AG04450 (cell line): ENCODE measurements at regions not wholly inside any gene's neighbourhood (a gene's known extent, or its start where the extent isn't known, plus 50 kb on each side); places are given as distances from the start of the nearest gene placed in this dataset.

Experiments
- CTCF ChIA-PET: fragments of 300-600, 350-600 bp; formaldehyde crosslinking; extraction: SDS; loops from one replicate; lab custom pipeline; 2022; ENCODE audit warnings: antibody characterized with exemption, inconsistent platforms; lab: Charles Lee
- POLR2A ChIA-PET: fragments of 350-600 bp; formaldehyde crosslinking; extraction: SDS; loops from one replicate; lab custom pipeline; 2021; ENCODE audit warnings: antibody characterized with exemption, inconsistent platforms; lab: Yijun Ruan, JAX
- DNase-seq: peaks from one replicate; pipeline ENCODE4 v3.0.0-alpha.2; 2011; ENCODE audit warnings: low read depth, low spot score
- H3K27ac ChIP-seq: one replicate; pipeline ENCODE4 v1.5.1; 2012; ENCODE audit warnings: low read depth, low read length, control low read depth
- H3K27me3 ChIP-seq: one replicate; pipeline ENCODE4 v1.6.0; 2012; ENCODE audit warnings: low read length; ENCODE audit not compliant: control insufficient read depth, insufficient read depth
- H3K4me3 ChIP-seq: 2 replicates; pipeline ENCODE4 v1.5.1; 2011; ENCODE audit warnings: mild to moderate bottlenecking, low read depth, low read length, control low read depth
- H3K9me3 ChIP-seq: 2 replicates; pipeline ENCODE4 v1.5.1; 2012; ENCODE audit warnings: low read length; ENCODE audit not compliant: control insufficient read depth, insufficient read depth
- CTCF ChIP-seq: IDR thresholded peaks from 2 replicates; pipeline ENCODE4 v1.5.1; 2011; ENCODE audit warnings: low read depth, low read length, control low read depth, inconsistent platforms

GRCh38 chr11:27909386-27909785 lies 198.6 kb downstream of the KIF18A start:
- CTCF ChIA-PET, result no interaction called here
- DNase-seq, result no peak
- 0 out of 2 replicates have a peak, but pooled peaks have one; percentile 10 for TF ChIP-seq CTCF
- H3K9me3 ChIP-seq, result no peaks in the 10 kb centered on the region
- no peak overlapping the region for H3K27ac ChIP-seq
- POLR2A ChIA-PET, result no interaction called here
- no peak overlapping the region for H3K4me3 ChIP-seq
- H3K27me3 ChIP-seq, result no peaks in the 10 kb centered on the region

- no peak for TF ChIP-seq CTCF
- ChIA-PET CTCF (no interaction called here), POLR2A (no interaction called here)
- Histone ChIP-seq H3K27ac (no peak overlapping the region), H3K4me3 (no peak overlapping the region), H3K27me3 (no peaks in the 10 kb centered on the region), H3K9me3 (no peaks in the 10 kb centered on the region)
- no peak for DNase-seq
These were observed 199.3 kb downstream of the KIF18A start for GRCh38 chr11:27908621-27909020.

DNA sequence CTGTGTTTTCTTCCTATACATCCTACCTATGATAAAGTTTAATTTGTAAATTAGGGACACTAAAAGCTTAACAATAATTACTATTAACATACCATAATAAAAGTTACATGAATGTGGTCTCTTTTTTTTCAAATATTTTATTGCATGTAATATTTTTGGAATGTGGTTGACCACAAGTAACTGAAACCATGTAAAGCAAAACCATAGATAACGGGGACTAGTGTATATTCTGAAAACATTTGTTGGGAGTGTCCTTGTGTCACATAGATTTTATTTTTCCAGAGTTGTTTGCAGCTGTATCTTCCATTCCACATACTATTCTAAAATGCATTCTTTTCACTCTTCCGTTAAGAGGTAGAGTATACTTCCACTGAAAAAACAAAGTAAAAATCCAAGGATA lies 200.4 kb downstream of the KIF18A start:
- H3K27ac ChIP-seq, result no peak overlapping the region
- no peak overlapping the region for H3K4me3 ChIP-seq
- no peaks in the 10 kb centered on the region for H3K9me3 ChIP-seq
- H3K27me3 ChIP-seq, result no peaks in the 10 kb centered on the region
- ChIA-PET CTCF (no interaction called here), POLR2A (no interaction called here)
- no peak for TF ChIP-seq CTCF
- no peak for DNase-seq

- DNase-seq, result no peak
- H3K27ac ChIP-seq, result no peak overlapping the region
- no peaks in the 10 kb centered on the region for H3K27me3 ChIP-seq
- no peak for TF ChIP-seq CTCF
- H3K9me3 ChIP-seq, result no peaks in the 10 kb centered on the region
- ChIA-PET CTCF (no interaction called here), POLR2A (no interaction called here)
- H3K4me3 ChIP-seq, result no peak overlapping the region
These were observed 200.9 kb downstream of the KIF18A start for GRCh38 chr11:27907091-27907490.

- Histone ChIP-seq H3K4me3 (no peak overlapping the region), H3K9me3 (no peaks in the 10 kb centered on the region), H3K27ac (no peak overlapping the region), H3K27me3 (no peaks in the 10 kb centered on the region)
- CTCF ChIA-PET, result no interaction called here
- no peak for DNase-seq
- no peak for TF ChIP-seq CTCF
- POLR2A ChIA-PET, result no interaction called here
These were observed 203.4 kb downstream of the KIF18A start for GRCh38 chr11:27904358-27905055.
